Peyer's patch (tissue), 4 donors: ENCODE measurements at regions not wholly inside any gene's neighbourhood (a gene's known extent, or its start where the extent isn't known, plus 50 kb on each side); places are given as distances from the start of the nearest gene placed in this dataset.

Experiments
- CTCF ChIP-seq, 6 experiments: fragments of 450-650 bp in 4 of 6; fragments of 200-600 bp in 2 of 6; sonication (generic) in 1 of 6; IDR thresholded peaks; one replicate each; pipeline ENCODE4 v1.5.1; 2017 to 2019; ENCODE audit warnings: antibody characterized with exemption in 6 of 6, mild to moderate bottlenecking in 3 of 6, moderate library complexity in 1 of 6
- POLR2A ChIP-seq, 2 donors: fragments of 450-650 bp; IDR thresholded peaks; one replicate each; pipeline ENCODE4 v1.5.1; 2017; ENCODE audit warnings: antibody characterized with exemption in 2 of 2, mild to moderate bottlenecking in 2 of 2, moderate library complexity in 2 of 2

- no peak for TF ChIP-seq CTCF (IDR thresholded peaks at IDR 0.05)
- TF ChIP-seq POLR2A (IDR thresholded peaks at IDR 0.05) = no peak
Measured at GRCh38 chr18:45383228-45383627, 232.0 kb upstream of the SLC14A2 start.
